NCI-H510A (cell line): ENCODE measurements at regions not wholly inside any gene's neighbourhood (a gene's known extent, or its start where the extent isn't known, plus 50 kb on each side); places are given as distances from the start of the nearest gene placed in this dataset.

ENCODE experiments used
- DNase-seq: peaks from one replicate; lab custom pipeline; 2025; lab: John Stamatoyannopoulos, UW

DNA sequence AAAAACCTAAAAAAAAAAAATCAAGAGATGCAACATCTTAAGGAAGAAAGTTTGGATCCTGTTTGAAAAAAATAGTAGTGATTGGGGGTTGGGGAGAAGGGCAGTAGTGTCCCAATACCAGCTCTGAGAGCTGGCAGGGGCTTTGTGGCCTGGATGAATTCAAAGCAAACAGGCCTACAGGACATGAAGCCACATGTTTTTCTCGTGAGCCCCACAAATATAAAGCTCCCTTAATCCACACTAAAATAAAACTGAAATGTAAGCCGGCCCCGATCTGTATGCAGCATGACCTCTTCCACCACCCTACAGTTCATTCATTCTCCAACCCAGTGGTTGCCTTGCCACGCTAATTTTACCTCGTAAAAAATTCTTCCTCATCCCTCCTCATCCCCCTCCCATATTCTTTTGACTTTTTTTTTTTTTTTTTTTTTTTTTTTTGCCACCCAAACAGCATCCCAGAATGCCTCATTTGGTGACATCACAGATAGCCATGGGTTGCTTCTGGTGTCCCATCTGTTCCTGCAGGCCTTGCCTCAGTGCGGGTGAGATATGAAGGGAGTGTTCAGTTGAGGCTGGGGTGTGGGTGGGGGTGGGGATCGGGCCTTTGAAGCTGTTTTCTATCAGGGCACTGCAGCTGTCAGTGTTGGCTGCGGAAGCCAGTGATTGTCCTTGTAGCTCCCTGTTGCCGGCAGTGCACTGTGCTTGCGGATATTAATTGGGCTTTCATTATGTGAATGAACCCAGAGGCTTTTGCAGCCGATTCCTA, 81.6 kb upstream of the NFIB start:
- no peak for DNase-seq

DNA sequence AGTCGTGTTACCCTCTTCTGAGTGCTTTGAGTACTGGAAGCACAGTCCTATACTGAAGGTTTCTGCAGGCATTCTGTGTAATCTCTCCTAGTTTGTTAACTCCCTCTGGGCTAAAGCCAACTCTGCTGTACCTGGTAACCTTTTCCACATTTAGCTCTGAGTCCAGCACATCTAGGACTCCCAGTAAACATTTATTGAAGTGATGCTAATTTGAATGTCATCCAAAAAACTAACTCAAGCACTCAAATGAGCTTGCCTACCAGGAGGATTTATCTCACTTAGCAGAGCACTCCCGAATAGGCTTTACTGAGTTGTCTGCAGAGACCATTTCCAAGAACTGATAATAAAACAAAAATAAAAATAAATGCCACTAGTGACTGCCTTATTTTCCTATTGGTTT, 79.5 kb upstream of the NFIB start:
- DNase-seq, result no peak

DNA sequence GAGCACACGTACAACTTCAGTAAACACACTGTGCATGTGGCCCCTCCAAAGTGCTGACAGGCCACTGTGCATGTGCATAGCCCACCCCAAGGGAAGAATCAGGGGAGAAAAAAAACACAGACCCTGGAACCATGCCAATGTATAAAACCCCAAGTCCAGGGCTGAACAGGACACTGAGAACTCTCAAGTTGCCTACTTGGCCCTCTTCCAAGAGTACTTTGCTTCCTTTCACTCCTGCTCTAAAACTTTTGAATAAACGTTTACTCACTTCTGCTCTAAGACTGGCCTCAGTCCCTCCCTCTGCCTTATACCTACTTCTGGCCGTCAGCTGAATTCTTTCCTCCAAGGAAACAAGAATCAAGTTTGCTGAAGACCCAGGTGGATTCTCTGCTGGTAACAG, 77.7 kb upstream of the NFIB start:
- no peak for DNase-seq

DNA sequence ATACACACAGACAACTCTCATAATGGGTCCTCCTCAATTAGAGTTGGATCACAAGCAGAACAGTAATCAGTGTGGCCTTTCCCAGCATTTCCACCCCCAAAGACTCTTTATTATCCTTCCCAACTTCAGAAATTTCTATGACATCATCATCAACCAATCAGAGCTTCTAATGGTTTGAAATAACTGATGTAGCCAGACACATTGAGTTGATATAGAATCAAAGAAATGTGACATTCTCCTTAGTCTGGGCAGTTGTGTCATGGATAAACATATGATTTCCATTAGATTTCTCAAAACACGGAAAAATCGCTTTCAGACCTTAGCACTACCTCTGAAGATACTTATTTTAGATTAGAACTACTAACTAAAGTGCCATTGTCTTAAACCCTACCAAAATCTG, 75.7 kb upstream of the NFIB start:
- no peak for DNase-seq

DNA sequence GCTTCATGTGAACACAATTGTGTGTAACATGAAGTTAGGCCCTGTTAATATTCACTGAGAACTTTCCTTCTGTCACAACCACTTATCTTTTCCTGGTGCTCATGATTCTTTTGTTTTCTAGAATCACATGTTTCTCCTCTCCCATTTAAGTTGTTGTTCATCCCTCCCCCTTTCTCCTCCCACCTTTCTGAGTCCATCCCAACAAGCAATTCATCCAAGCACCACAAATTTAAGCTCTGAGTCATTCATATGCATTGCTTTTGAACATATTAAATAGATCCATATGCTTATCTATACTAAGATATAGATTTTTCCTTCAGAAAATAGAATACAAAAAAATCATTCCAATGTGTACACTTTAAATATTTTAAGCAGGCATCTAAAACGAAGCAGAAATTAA, 75.2 kb upstream of the NFIB start:
- DNase-seq, result no peak

DNA sequence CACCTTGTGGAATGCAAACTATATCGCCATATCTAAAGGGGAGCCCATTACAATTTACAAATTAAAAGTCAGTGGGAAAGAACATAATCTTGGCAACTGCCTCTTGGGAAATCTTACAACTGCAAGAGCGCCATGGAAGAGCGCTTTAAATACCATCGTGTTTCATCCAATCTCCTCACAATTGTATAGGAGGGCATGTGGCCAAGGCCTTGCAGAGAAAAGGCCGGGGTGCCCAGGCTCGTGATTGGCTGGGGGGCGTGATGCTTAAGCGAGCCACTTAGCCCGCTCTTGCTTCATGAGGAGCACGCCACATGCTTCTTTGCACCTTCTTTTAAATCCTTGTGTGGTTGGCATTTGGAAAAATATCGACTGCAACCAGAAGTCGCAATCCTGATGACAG, 69.8 kb upstream of the NFIB start:
- DNase-seq, result no peak

DNA sequence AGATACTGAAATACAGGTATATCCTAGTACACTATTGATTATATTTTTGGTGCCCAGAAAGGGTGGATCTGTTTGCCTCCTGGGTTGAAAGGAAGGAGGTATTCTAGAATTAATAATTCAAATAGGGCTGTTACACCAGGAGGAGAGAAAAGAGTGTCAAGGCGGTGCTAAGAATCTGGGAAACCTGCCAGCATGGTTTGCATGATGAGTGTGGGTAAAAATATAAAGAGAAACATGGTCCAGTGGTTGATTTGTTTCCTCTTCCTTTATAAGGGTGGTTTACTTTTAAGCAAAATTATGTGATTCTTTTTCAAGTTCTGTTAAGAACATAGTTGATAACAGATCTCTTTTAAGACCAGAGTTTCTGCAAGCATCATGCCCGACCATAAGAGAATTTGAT, 69.4 kb upstream of the NFIB start:
- DNase-seq, result no peak

DNA sequence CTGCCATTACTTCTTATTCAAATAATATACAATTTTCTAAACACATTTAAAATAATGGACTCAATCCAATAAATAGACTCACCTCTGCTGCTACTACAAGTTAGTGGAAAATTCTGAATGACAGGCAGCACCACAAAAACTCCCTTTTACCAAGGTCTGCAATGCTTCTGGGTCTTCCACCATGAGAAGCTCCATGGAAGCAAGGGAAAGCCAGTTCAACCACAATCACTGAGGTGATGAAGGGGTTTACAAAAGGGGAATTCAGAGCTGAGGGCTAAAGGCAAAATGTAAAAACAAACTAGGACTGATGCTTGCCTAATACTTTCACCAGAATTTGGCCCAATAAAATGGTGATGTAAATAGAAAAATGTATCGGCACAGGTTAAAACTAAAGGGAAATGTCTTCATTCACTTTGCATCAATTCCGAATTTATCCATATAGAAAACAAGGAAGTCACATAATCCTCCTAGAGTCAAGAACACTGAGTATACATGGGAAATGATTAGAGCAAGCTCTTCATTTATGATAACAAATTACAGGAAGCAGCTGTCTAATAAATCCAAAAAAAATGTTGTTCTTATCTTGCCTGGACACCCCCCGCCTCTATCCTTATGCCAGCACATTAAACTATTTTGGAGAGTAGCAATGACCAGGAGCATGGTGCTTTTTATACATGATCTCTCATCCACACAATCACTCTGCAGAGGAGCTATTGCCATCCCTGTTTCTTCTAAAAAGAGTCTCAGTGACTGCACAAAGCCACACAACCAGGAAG, 66.3 kb upstream of the NFIB start:
- DNase-seq, result no peak

DNA sequence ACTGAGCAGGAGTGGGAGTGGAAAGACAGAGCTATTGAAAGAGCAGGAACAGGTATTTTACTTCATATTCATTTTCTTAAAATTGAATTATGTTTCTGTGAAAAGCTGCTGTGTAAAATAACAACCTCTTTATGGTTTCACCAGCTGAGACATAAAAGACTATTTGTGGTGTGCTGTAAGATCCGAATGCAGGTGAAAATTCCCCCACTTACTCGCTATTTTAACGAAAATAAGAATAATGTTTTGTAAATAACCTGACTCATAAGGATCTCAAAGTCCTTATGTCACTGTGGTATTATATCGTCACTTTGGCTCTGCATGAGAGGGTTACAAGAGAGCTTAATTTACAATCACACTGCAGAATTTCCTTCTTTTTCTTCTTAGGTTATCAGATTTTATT, 65.3 kb upstream of the NFIB start:
- no peak for DNase-seq

DNA sequence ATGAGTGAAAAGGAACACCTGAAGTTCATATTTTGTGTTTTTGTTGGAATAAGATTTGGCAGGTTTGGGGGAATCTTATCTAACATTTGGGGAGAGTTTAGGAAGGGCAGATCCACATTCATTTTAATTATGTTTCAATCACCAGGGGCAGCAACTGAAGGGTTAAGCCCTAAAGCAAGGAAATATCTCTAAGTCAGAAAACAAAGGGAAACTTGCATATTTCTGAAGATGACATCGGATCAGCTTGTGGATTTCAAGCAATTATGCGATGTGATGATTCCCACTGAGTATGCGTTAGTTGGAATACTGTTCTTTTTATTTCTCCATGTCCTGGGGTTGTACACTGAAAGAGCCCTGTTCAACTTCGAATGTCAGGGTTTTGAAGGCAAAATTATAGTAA, 59.8 kb upstream of the NFIB start:
- DNase-seq, result no peak

DNA sequence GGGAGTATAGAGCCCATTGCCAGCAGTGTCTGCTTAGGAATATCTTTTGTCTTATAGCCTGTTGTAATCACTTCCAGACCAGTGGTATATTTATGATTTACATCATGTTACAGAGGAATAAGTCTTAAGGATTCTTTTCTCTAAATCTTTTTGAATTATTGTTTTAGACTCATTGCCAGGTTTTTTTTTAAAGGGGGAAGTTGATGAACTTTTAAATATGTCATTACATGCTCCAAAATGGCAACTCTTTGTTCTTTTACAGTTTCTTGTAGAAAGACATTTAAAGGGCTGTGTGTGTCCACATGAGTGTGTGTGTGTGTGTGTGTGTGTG, 59.4 kb upstream of the NFIB start:
- DNase-seq, result no peak

DNA sequence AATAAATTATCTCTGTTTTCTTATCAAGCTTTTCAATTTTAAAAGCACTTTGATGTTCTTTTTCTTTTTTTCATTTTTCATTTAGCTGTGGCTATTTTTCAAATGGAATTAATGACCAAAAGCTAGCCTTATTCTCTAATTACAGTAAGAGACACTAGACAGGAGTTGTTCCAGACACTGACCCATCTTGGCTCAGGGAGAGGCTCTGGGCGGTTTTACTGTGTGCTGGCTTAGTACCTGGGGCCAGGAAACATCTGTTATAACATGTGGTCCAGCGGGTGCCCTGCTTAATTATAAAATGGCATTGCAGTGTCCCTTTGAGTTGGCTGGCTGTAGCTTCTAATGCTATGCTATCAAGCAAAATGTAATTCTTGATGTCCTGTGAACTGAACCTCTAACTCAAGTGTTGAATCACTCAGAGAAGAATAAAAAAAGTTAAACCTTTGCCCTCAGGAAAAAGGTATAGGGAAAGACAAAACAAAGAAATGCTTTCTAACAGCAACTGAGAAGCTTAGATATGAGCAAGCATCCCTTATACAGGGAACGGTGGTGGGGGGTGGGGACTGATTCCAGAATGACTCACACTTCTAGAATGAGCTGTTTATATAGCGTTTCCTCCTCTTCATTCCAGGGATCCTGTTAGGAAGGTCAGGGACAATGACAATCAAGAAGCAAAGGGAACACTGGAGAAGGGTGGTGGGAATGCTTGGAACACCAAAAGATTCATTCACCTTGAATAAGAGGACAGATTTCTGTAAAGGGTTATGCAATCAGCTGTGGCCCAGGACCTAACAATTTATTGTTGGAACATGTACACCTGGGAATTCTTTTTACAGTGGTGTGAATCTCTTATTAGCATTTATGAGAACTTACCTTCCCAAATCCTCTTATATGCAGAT, 58.7 kb upstream of the NFIB start:
- no peak for DNase-seq

DNA sequence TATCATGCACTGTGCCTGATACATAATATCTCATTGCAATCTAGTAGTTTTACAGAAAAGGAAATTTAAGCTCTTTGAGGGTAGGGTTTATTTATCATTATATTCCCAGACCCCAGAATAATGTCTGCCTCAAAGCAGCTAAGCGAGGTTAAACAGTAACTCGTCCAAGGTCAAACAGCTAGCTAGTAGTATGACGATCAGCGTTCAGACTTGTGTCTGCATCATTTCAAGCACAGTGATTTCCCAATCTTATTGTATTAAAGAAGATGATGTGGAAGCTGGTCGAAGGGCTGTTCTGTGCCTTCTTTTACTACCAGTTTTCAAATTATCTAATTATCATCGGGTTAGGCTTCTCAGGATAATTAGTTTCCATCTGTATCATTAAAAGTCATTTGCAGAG, 55.1 kb upstream of the NFIB start:
- DNase-seq, result no peak

DNA sequence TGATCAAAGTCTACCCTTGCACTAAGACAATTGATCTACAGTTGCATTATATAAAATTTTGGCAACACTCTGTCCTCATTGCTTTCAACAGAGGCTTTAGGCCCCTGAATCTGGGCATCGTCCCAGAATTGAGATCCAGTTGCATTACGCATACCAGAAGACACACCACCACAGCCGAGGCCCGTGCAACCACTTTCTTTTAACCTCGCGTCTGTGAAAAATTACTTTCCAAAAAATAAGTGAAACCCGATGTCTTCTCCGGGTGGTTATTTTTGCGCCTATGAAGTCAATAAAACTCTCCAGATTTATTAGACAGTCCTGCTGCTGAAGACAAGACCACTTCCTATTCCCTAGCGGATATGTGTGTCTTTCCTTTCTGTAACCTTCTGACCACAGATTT, 52.1 kb upstream of the NFIB start:
- DNase-seq, result no peak

DNA sequence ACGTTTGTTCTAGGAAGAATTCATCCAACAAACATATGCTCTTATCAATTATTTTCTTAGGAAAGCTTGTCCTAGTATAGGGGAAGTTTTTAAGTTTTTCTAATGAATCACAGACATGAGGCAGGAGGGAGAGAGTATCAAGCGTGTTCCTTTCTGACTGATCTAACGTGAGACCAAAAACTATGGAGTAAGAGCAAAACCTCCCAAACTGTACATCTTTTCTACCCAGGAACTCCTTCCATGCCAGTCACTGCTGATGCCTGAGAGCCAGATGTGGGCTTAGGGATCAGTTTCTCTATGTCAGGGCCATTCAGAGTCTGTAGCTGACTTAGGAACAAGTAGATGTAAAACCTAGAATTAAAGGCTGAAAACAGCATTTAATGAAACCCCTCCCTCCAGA, 51.7 kb upstream of the NFIB start:
- DNase-seq, result no peak
